ENCODE measurements at regions not wholly inside any gene's neighbourhood (a gene's known extent, or its start where the extent isn't known, plus 50 kb on each side); places are given as distances from the start of the nearest gene placed in this dataset.

DNA sequence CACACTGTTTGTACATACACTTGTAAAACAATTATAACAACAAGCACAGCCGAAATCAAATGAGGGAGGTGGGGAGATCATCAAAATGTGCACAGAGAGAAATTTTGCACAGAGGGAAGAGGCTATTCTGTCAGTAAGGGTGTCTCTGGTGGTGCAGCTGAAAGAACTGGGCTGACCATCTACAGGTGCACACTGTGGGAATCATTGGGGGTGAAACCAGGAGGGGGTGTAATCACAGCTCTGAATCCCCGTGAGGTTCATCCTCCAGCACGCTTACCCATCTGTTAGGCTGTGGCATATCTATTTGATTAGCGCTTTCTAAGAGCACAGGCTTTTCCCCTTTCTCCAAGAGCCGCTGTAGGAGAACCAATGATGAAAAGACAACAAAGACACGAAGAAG lies 389.9 kb upstream of the CDH20 start:
- ATAC-seq = no peak
- DNase-seq = no peak
- Histone ChIP-seq H3K36me3 (no peaks in the 10 kb centered on the region), H3K27ac (no peak overlapping the region), H3K27me3 (no peaks in the 10 kb centered on the region), H3K4me3 (no peak overlapping the region), H3K9me3 (no peaks in the 10 kb centered on the region), H3K4me1 (no peaks in the 10 kb centered on the region)
- intact Hi-C loops (cut with DNase I) = no loop called here
- 62% methylated on average over 6 of the region's 6 CpGs for WGBS (ENCODE audit: insufficient coverage, low coverage, low lambda C conversion rate, missing lambda C conversion rate)
- TF ChIP-seq, protein P1, sequence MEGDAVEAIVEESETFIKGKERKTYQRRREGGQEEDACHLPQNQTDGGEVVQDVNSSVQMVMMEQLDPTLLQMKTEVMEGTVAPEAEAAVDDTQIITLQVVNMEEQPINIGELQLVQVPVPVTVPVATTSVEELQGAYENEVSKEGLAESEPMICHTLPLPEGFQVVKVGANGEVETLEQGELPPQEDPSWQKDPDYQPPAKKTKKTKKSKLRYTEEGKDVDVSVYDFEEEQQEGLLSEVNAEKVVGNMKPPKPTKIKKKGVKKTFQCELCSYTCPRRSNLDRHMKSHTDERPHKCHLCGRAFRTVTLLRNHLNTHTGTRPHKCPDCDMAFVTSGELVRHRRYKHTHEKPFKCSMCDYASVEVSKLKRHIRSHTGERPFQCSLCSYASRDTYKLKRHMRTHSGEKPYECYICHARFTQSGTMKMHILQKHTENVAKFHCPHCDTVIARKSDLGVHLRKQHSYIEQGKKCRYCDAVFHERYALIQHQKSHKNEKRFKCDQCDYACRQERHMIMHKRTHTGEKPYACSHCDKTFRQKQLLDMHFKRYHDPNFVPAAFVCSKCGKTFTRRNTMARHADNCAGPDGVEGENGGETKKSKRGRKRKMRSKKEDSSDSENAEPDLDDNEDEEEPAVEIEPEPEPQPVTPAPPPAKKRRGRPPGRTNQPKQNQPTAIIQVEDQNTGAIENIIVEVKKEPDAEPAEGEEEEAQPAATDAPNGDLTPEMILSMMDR (IDR thresholded peaks at IDR 0.05) = no peak
- TF ChIP-seq POLR2A (IDR thresholded peaks at IDR 0.05) = no peak

GRCh38 chr18:60950634-60951033 lies 382.6 kb upstream of the CDH20 start:
- no peak for TF ChIP-seq POLR2A (IDR thresholded peaks at IDR 0.05)
- TF ChIP-seq, protein P1 (IDR thresholded peaks at IDR 0.05) = no peak
- no peak for DNase-seq
- H3K4me3 ChIP-seq = no peak overlapping the region
- 14% methylated on average over 2 of the region's 2 CpGs for WGBS (ENCODE audit: insufficient coverage, low coverage, low lambda C conversion rate, missing lambda C conversion rate)
- intact Hi-C loops (cut with DNase I) = no loop called here
- no peaks in the 10 kb centered on the region for H3K36me3 ChIP-seq
- ATAC-seq = peak in 1 of 4 donors; percentile 18
- no peaks in the 10 kb centered on the region for H3K9me3 ChIP-seq
- no peak overlapping the region for H3K27ac ChIP-seq
- H3K27me3 ChIP-seq = no peaks in the 10 kb centered on the region
- no peaks in the 10 kb centered on the region for H3K4me1 ChIP-seq

DNA sequence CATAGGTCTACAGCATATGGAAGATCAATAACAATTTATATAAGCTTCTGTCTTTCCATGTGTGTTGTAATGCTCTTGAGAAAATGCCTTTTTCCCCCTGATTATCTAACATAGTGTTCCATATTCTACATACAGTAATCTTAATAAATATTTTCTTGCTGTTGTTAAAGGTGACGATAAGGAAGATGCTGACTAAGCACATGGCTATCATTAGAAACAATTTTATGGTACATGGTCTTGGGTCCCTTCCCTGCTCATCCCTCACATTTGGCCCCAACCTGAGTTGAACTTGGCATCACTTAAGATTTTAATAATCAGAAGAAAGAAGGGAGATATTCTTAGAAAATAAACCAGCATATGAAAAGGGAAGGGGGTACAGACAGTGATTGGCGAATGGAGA lies 382.1 kb upstream of the CDH20 start:
- WGBS (ENCODE audit: insufficient coverage, low coverage, low lambda C conversion rate, missing lambda C conversion rate) = 78% methylated on average over 2 of the region's 2 CpGs
- ATAC-seq (no peak), DNase-seq (no peak)
- H3K9me3 ChIP-seq = no peaks in the 10 kb centered on the region
- TF ChIP-seq, protein P1 (IDR thresholded peaks at IDR 0.05) = no peak
- no peak for TF ChIP-seq POLR2A (IDR thresholded peaks at IDR 0.05)
- H3K27me3 ChIP-seq = no peaks in the 10 kb centered on the region
- no peak overlapping the region for H3K4me3 ChIP-seq
- no peak overlapping the region for H3K27ac ChIP-seq
- no peaks in the 10 kb centered on the region for H3K36me3 ChIP-seq
- intact Hi-C loops (cut with DNase I) = no loop called here
- no peaks in the 10 kb centered on the region for H3K4me1 ChIP-seq

GRCh38 chr18:60962625-60963024 lies 370.6 kb upstream of the CDH20 start:
- no peak for TF ChIP-seq POLR2A (IDR thresholded peaks at IDR 0.05)
- TF ChIP-seq, protein P1 (IDR thresholded peaks at IDR 0.05) = no peak
- ATAC-seq (no peak), DNase-seq (no peak)
- Histone ChIP-seq H3K9me3 (no peaks in the 10 kb centered on the region), H3K4me1 (no peaks in the 10 kb centered on the region), H3K4me3 (no peak overlapping the region), H3K27me3 (no peaks in the 10 kb centered on the region), H3K36me3 (no peaks in the 10 kb centered on the region), H3K27ac (no peak overlapping the region)
- 41% methylated on average over 2 of the region's 2 CpGs for whole genome bisulfite sequencing (ENCODE audit: insufficient coverage, low coverage, low lambda C conversion rate, missing lambda C conversion rate)
- intact Hi-C loops (cut with DNase I) = no loop called here

DNA sequence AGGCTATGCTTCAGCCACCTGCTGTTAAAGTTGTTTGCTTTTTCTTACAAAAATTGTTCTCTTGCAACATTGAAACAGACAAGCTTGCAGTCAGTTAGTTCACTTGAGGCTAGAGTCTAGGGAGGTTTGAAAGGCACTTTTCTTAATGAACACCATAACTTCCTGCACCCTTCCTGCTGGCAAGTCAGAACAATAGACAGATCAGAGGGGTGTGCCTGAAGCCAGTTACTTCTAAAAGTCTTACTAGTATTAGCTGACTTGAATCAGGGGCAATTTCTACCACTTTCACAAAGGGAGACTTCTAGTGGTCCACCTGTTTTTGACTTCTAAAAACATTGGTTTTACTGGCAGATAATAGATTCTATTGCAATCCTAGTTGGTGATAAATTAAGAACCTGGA lies 367.4 kb upstream of the CDH20 start:
- intact Hi-C loops (cut with DNase I) = no loop called here
- no peaks in the 10 kb centered on the region for H3K4me1 ChIP-seq
- H3K4me3 ChIP-seq = no peak overlapping the region
- no peaks in the 10 kb centered on the region for H3K9me3 ChIP-seq
- H3K27ac ChIP-seq = no peak overlapping the region
- no peak for DNase-seq
- H3K27me3 ChIP-seq = no peaks in the 10 kb centered on the region
- no peaks in the 10 kb centered on the region for H3K36me3 ChIP-seq
- TF ChIP-seq, protein P1 (IDR thresholded peaks at IDR 0.05) = no peak
- TF ChIP-seq POLR2A (IDR thresholded peaks at IDR 0.05) = no peak
- ATAC-seq = no peak
